ENCODE measurements at regions not wholly inside any gene's neighbourhood (a gene's known extent, or its start where the extent isn't known, plus 50 kb on each side); places are given as distances from the start of the nearest gene placed in this dataset.

GRCh38 chr9:4389755-4390154 is 89.9 kb upstream of the GLIS3 start:
- Histone ChIP-seq H4K20me1 (ENCODE audit: control insufficient read depth, insufficient read depth, low read depth, low read length) (no peaks in the 10 kb centered on the region), H3K27ac (ENCODE audit: low read depth, low read length) (no peak overlapping the region), H3K9me3 (ENCODE audit: control insufficient read depth, insufficient read depth, low read length) (no peaks in the 10 kb centered on the region), H3K4me2 (ENCODE audit: low read length) (no peak overlapping the region), H3K36me3 (ENCODE audit: control insufficient read depth, low read length) (no peaks in the 10 kb centered on the region), H3K4me3 (ENCODE audit: low read length) (no peak overlapping the region), H3F3A (ENCODE audit: control insufficient read depth, insufficient read depth) (no peaks in the 10 kb centered on the region), H3K4me1 (ENCODE audit: control insufficient read depth, low read length) (peaks cover 16% of the 10 kb centered on the region), H3K27me3 (ENCODE audit: control insufficient read depth, low read length) (no peaks in the 10 kb centered on the region), H3K79me2 (ENCODE audit: control insufficient read depth, low read length) (no peaks in the 10 kb centered on the region), H3K9me2 (replicated peaks; ENCODE audit: control insufficient read depth, low read length) (no peaks in the 10 kb centered on the region)
- TF ChIP-seq EZH2phosphoT487 (IDR thresholded peaks at IDR 0.05; ENCODE audit: borderline replicate concordance, low read length) (no peak), CTCF (IDR thresholded peaks at IDR 0.05; ENCODE audit: low read depth, low read length, poor library complexity, severe bottlenecking) (no peak)

GRCh38 chr9:4389003-4389402 is 89.1 kb upstream of the GLIS3 start:
- Histone ChIP-seq H3K4me3 (ENCODE audit: low read length) (no peak overlapping the region), H3K9me2 (replicated peaks; ENCODE audit: control insufficient read depth, low read length) (no peaks in the 10 kb centered on the region), H3F3A (ENCODE audit: control insufficient read depth, insufficient read depth) (no peaks in the 10 kb centered on the region), H4K20me1 (ENCODE audit: control insufficient read depth, insufficient read depth, low read depth, low read length) (no peaks in the 10 kb centered on the region), H3K4me1 (ENCODE audit: control insufficient read depth, low read length) (peaks cover 11% of the 10 kb centered on the region), H3K36me3 (ENCODE audit: control insufficient read depth, low read length) (no peaks in the 10 kb centered on the region), H3K4me2 (ENCODE audit: low read length) (no peak overlapping the region), H3K79me2 (ENCODE audit: control insufficient read depth, low read length) (no peaks in the 10 kb centered on the region), H3K27ac (ENCODE audit: low read depth, low read length) (no peak overlapping the region), H3K27me3 (ENCODE audit: control insufficient read depth, low read length) (no peaks in the 10 kb centered on the region), H3K9me3 (ENCODE audit: control insufficient read depth, insufficient read depth, low read length) (no peaks in the 10 kb centered on the region)
- TF ChIP-seq EZH2phosphoT487 (IDR thresholded peaks at IDR 0.05; ENCODE audit: borderline replicate concordance, low read length) (no peak), CTCF (IDR thresholded peaks at IDR 0.05; ENCODE audit: low read depth, low read length, poor library complexity, severe bottlenecking) (no peak)

DNA sequence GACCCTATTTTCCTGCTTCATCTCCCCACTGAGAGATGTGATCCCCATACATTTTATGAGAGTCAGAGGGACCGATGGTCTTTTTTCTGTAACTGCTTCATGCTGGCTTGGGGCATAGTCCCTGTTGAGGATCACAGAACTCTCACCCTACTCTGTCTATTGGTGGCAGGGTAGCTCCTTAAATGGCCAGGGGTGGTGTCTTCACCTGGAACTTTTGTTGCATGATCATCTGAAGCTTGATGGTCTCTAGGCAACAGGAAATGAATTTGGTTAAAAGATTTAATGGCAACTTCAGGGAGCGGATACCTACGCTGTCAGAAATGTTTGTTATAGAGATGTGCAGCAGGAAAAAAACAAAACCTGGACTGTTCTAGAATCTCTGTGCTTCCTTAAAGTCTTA is 87.0 kb upstream of the GLIS3 start:
- TF ChIP-seq EZH2phosphoT487 (IDR thresholded peaks at IDR 0.05; ENCODE audit: borderline replicate concordance, low read length) (no peak), CTCF (IDR thresholded peaks at IDR 0.05; ENCODE audit: low read depth, low read length, poor library complexity, severe bottlenecking) (peak; percentile 28)
- no peaks in the 10 kb centered on the region for H3K9me3 ChIP-seq (ENCODE audit: control insufficient read depth, insufficient read depth, low read length)
- H3K27ac ChIP-seq (ENCODE audit: low read depth, low read length), result no peak overlapping the region
- no peaks in the 10 kb centered on the region for H3K27me3 ChIP-seq (ENCODE audit: control insufficient read depth, low read length)
- H3K9me2 ChIP-seq (replicated peaks; ENCODE audit: control insufficient read depth, low read length), result no peaks in the 10 kb centered on the region
- no peak overlapping the region for H3K4me3 ChIP-seq (ENCODE audit: low read length)
- peaks cover 11% of the 10 kb centered on the region for H3K4me1 ChIP-seq (ENCODE audit: control insufficient read depth, low read length)
- no peaks in the 10 kb centered on the region for H3K79me2 ChIP-seq (ENCODE audit: control insufficient read depth, low read length)
- H3K36me3 ChIP-seq (ENCODE audit: control insufficient read depth, low read length), result no peaks in the 10 kb centered on the region
- H4K20me1 ChIP-seq (ENCODE audit: control insufficient read depth, insufficient read depth, low read depth, low read length), result no peaks in the 10 kb centered on the region
- 0 out of 2 replicates have a peak overlapping the region, but pooled peaks have one; percentile 7 for H3K4me2 ChIP-seq (ENCODE audit: low read length)
- no peaks in the 10 kb centered on the region for H3F3A ChIP-seq (ENCODE audit: control insufficient read depth, insufficient read depth)

Measured in DOHH2 (cell line).